K562 (cell line): ENCODE measurements at regions not wholly inside any gene's neighbourhood (a gene's known extent, or its start where the extent isn't known, plus 50 kb on each side); places are given as distances from the start of the nearest gene placed in this dataset.
A peak's percentile ranks its signal among the peaks of the same experiment; 100 is the strongest.
"Not testable (repeated sequence)": the region's sequence is repeated elsewhere in the genome, so short reads cannot be mapped to it uniquely, and the experiment has no call there.

Experiments
- ATF1 ChIP-seq, 2 experiments: fragments of 450-650 bp in 1 of 2; IDR thresholded peaks; 2 replicates each; pipeline ENCODE4 v1.6.1; 2016; ENCODE audit warnings: missing compliant biosample characterization in 1 of 2, missing genetic modification characterization in 1 of 2
- EP400 ChIP-seq: fragments of 450-650 bp; IDR thresholded peaks from 2 replicates; pipeline ENCODE4 v1.6.1; 2017; ENCODE audit warnings: antibody characterized with exemption, mild to moderate bottlenecking, moderate library complexity
- HINFP ChIP-seq: fragments of 450-650 bp; conservative IDR thresholded peaks from 2 replicates; pipeline ENCODE4 v1.6.1; 2016; ENCODE audit warnings: missing genetic modification characterization, low read depth, mild to moderate bottlenecking, control low read depth, missing compliant biosample characterization
- KDM2B ChIP-seq: fragments of 250-450 bp; sonication (Bioruptor Pico); IDR thresholded peaks from 2 replicates; pipeline ENCODE4 v1.8.0; 2021; ENCODE audit warnings: mild to moderate bottlenecking, moderate library complexity
- KDM4B ChIP-seq, 2 experiments: fragments of 450-650 bp in 1 of 2; sonication (generic) in 1 of 2; IDR thresholded peaks; 2 replicates each; pipeline ENCODE4 v1.6.1; 2016 to 2017; ENCODE audit warnings: borderline replicate concordance in 2 of 2, antibody characterized with exemption in 1 of 2, low read depth in 1 of 2, mild to moderate bottlenecking in 1 of 2
- L3MBTL2 ChIP-seq: fragments of 450-650 bp; IDR thresholded peaks from 2 replicates; pipeline ENCODE4 v1.6.1; 2016; ENCODE audit warnings: mild to moderate bottlenecking, moderate library complexity
- NR4A1 ChIP-seq, 2 experiments: fragments of 250-450 bp in 1 of 2; fragments of 450-650 bp in 1 of 2; sonication (Bioruptor Pico) in 1 of 2; IDR thresholded peaks; 2 replicates each; pipeline versions ENCODE4 v1.4.0 to v1.6.1; 2016 to 2020; ENCODE audit warnings: mild to moderate bottlenecking in 2 of 2, missing compliant biosample characterization in 1 of 2, missing genetic modification characterization in 1 of 2, moderate library complexity in 1 of 2
- PHF8 ChIP-seq: fragments of 200-600 bp; sonication (generic); IDR thresholded peaks from 2 replicates; pipeline ENCODE4 v1.6.1; 2012; ENCODE audit warnings: mixed run types, mild to moderate bottlenecking, inconsistent platforms, low read length, moderate library complexity, borderline replicate concordance
- PKNOX1 ChIP-seq: fragments of 450-650 bp; IDR thresholded peaks from 2 replicates; pipeline ENCODE4 v1.6.1; 2016
- POLR2B ChIP-seq: fragments of 450-650 bp; IDR thresholded peaks from 2 replicates; pipeline ENCODE4 v1.6.1; 2018; ENCODE audit warnings: low read depth; ENCODE audit not compliant: partially characterized antibody
- RBBP5 ChIP-seq: fragments of 200-600 bp; sonication (generic); IDR thresholded peaks from 2 replicates; pipeline ENCODE4 v1.6.1; 2012; ENCODE audit warnings: borderline replicate concordance, mild to moderate bottlenecking, low read length, control low read depth, inconsistent platforms; ENCODE audit not compliant: insufficient read depth, poor library complexity, severe bottlenecking
- SP1 ChIP-seq: sonication (generic); formaldehyde crosslinking; IDR thresholded peaks from 2 replicates; pipeline ENCODE4 v1.8.1; 2022; ENCODE audit warnings: mild to moderate bottlenecking, missing genetic modification reagents
- TAF1 ChIP-seq: IDR thresholded peaks from 2 replicates; pipeline ENCODE4 v1.6.1; 2011; ENCODE audit warnings: mild to moderate bottlenecking, low read length, moderate library complexity; ENCODE audit not compliant: insufficient read depth, control insufficient read depth, severe bottlenecking; ENCODE audit errors: extremely low read depth
- TBL1XR1 ChIP-seq, 2 experiments: IDR thresholded peaks; 2 replicates each; pipeline ENCODE4 v1.6.1; 2012; ENCODE audit warnings: improper control_type of control experiment in 2 of 2, low read length in 2 of 2, mild to moderate bottlenecking in 1 of 2
- TRIM24 ChIP-seq, 2 experiments: fragments of 450-650 bp; IDR thresholded peaks; 2 replicates each; pipeline ENCODE4 v1.6.1; 2016
- UBTF ChIP-seq, 2 experiments: IDR thresholded peaks; 2 replicates each; pipeline ENCODE4 v1.6.1; 2012; ENCODE audit warnings: improper control_type of control experiment in 2 of 2, low read depth in 2 of 2, low read length in 2 of 2, borderline replicate concordance in 1 of 2
- VEZF1 ChIP-seq: fragments of 200-800 bp; sonication (Bioruptor generic); IDR thresholded peaks from 2 replicates; pipeline ENCODE4 v1.6.1; 2017; ENCODE audit warnings: missing genetic modification characterization, missing compliant biosample characterization
- ZNF263 ChIP-seq: sonication (generic); formaldehyde crosslinking; IDR thresholded peaks from 2 replicates; pipeline ENCODE4 v1.8.0; 2022; ENCODE audit warnings: mild to moderate bottlenecking, missing genetic modification reagents, borderline replicate concordance
- ZNF384 ChIP-seq: IDR thresholded peaks from 2 replicates; pipeline ENCODE4 v1.6.1; 2012; ENCODE audit warnings: low read depth, low read length, improper control_type of control experiment

GRCh38 chr1:827211-828063 lies 96.3 kb upstream of the SAMD11 start (continued):
- peak; percentile 61 for TF ChIP-seq POLR2B
- peak; percentile 80 for TF ChIP-seq PKNOX1
- peak in 1 of 2 experiments; percentile 50; a peak in 2 of 4 replicates for TF ChIP-seq TBL1XR1 (IDR thresholded peaks at IDR 0.05; ENCODE audit: low read length in 2 of 2)
- peak; percentile 60; the same call in 1 of the 2 replicates for TF ChIP-seq PHF8
- peak; percentile 32; the same call in 1 of the 2 replicates for TF ChIP-seq L3MBTL2
- TF ChIP-seq KDM4B (IDR thresholded peaks at IDR 0.05; ENCODE audit: borderline replicate concordance in 2 of 2, low read depth in 1 of 2): peak in 1 of 2 experiments; percentile 72; a peak in 1 of 4 replicates
- peak; percentile 77 for TF ChIP-seq EP400
- TF ChIP-seq ATF1 (CRISPR knock-in tag; IDR thresholded peaks at IDR 0.05); NR4A1 (tag; IDR thresholded peaks at IDR 0.05): not testable (repeated sequence)
- TF ChIP-seq ATF1 (tag; IDR thresholded peaks at IDR 0.05): peak; percentile 72
- peak; percentile 54; the same call in 1 of the 2 replicates for TF ChIP-seq KDM2B (CRISPR knock-in tag)
- TF ChIP-seq TAF1: peak; percentile 37
- TF ChIP-seq TRIM24 (IDR thresholded peaks at IDR 0.05): peak in 1 of 2 experiments; percentile 83; a peak in 2 of 4 replicates
- peak; percentile 83 for TF ChIP-seq RBBP5
- peak; percentile 22; the same call in 1 of the 2 replicates for TF ChIP-seq ZNF263 (CRISPR knock-in tag)
- peak; percentile 91 for TF ChIP-seq HINFP (tag)
- TF ChIP-seq NR4A1 (CRISPR knock-in tag; IDR thresholded peaks at IDR 0.05): 0 out of 2 replicates have a peak, but pooled peaks have one; percentile 71
- TF ChIP-seq ZNF384: 0 out of 2 replicates have a peak, but pooled peaks have one; percentile 10
- TF ChIP-seq SP1 (CRISPR knock-in tag): peak; percentile 66; the same call in 1 of the 2 replicates
- peak; percentile 73 to 86; a peak in 2 of 4 replicates for TF ChIP-seq UBTF (IDR thresholded peaks at IDR 0.05; ENCODE audit: borderline replicate concordance in 1 of 2, low read depth in 2 of 2, low read length in 2 of 2)
- peak; percentile 82 for TF ChIP-seq VEZF1 (CRISPR knock-in tag)
